DMS 273 (cell line): ENCODE measurements at regions not wholly inside any gene's neighbourhood (a gene's known extent, or its start where the extent isn't known, plus 50 kb on each side); places are given as distances from the start of the nearest gene placed in this dataset.

Experiments
- DNase-seq: peaks from one replicate; lab custom pipeline; 2025; ENCODE audit not compliant: unreplicated experiment; lab: John Stamatoyannopoulos, UW

DNA sequence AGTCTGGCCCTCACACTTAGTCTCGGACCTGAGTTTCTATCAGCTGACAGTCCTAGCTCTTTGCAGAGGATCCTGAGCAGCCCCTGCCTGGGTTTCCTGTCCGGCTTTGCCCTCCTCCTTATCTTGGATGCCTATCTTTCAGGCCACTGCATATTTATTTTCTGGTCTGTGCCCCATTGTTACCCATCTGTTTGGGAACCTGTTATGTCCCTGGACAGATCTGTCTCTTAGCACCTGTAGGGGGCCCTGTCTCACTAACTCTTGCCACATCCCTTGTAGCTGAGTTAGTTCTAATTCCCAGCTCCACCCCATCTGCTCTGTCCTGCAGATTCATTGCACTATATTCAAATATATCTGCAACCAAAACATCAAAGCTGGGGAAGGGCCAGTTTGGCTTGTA lies 514.9 kb upstream of the LCORL start:
- DNase-seq: no peak

DNA sequence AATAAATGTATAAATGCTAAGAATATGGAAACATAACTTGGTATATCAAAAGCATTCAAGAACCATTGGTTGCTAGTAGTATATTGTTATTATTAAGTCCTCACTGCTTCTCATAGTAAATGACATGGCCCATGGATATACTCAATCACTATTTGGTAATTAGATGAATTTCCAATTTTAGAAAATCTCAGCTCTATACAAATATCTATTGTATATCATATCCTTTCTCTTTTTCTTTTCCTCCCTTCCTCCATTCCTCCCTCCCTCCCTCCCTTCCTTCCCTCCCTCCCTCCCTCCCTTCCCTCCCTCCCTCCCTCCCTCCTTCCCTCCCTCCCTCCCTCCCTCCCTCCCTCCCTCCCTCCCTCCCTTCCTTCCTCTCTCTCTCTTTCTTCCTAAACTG lies 514.4 kb upstream of the LCORL start:
- no peak for DNase-seq

DNA sequence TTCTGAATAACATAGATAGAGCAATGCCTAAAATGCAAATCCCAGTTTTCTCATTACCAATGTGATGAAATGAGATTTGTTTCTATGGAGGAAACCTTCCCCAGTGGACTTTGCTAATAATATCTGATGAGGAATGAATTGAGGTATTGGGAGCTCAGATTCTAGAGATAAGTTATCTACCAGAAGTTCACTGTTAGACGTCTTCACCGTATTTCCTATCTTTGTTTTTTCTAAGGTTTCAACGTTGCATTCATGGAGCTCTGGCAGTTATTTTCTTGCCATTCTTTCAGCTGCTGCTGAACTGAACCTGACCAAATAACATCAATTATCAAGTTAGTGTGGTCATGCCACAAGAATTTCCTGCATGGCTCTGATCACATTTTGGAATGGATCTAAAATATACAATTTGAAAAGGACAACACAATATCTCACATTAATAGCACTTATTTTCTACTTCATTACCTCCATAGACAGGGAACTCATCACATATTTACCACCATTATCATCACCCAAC lies 511.8 kb upstream of the LCORL start:
- no peak for DNase-seq

DNA sequence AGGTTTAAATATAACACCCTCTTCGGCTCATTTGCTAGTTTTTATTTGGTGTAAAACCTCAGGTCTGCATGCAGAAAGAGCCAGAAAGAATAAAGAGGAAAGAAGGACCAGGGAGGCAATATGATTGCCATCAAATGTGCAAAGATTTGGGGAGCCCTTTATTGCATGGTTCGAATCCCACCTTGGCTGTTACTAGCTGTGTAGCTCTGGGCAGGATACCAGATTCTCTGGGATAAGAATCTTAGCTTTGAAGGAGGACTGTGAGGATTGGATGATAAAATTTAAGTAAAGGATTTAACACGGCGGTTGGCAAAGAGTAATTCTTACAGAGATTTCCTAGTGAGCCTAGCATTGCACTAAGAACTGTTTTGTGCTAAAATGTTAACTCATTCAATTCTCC lies 510.2 kb upstream of the LCORL start:
- no peak for DNase-seq

DNA sequence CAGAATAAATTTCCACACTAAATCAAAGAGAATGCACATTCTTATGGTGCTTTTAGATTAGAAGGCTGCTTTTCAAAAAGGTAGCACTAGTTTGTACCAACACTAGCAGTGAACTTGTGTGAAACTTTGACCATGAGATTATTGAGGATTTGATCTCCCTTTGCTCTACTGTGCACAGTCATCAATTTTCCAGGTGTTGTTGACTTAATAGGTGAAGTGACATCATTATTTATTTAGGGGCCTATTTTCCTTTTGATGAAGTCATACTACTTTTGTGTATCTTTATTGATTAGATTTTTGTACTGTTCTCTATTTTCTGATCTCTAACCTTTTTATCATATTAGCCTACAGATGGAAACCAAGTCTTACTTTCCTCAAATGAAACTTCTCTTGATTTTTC lies 507.9 kb upstream of the LCORL start:
- DNase-seq: no peak

DNA sequence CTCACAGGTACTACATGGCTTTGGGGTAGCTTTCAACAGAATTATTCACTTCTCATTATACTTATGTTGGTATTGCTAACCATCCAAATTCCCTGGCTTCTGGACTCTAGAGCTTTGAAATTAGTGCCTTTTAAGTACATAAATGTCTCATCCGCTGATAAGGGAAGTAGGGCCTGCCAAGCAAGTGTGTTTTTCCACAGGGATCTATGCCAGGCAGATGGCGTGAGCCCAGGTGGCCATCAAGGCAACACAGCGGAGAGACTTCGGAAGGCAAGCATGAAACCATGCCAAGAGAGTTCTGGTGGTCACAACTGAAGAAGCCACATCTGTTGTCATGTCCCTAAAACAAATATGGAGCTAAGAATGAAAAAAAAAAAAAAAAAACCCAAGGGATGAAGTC lies 503.1 kb upstream of the LCORL start:
- peak; percentile 24 for DNase-seq

DNA sequence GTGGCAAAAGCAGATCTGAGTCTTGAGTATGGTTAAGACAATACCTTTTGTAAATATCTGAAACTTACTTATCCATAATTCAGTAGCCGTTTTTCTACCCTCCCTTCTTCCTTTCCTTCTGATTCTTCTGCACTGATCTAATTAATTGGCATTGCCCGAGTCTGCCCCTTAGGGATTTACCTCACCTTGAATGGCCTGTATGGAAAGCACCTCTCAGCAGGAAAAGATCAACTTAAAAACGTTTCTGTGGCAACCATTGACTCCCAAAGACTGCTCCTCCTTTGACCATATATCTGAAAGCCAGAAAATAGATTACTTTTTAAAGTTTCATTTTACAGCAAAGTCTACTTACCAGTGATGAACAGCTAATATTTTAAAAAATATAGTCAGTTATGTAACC lies 496.5 kb upstream of the LCORL start:
- DNase-seq: no peak

DNA sequence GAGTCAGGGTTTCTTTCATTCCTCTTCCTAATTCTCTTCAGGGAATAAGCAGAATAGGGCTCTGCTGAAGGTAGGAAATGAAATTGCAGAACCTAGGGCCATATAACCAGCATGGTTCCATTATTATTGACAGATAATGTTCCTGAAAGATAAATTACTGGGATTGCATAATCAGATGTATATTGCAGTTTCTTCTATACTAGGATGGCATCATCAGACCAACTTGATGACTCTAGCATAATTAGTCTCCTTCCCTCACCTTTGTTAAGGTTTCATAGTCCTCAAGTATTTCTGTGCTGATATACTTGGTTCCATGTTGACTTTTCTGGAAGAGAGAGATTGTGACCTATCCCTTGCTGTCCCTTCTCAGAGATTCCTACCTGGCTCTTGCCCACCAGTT lies 492.3 kb upstream of the LCORL start:
- DNase-seq: no peak

DNA sequence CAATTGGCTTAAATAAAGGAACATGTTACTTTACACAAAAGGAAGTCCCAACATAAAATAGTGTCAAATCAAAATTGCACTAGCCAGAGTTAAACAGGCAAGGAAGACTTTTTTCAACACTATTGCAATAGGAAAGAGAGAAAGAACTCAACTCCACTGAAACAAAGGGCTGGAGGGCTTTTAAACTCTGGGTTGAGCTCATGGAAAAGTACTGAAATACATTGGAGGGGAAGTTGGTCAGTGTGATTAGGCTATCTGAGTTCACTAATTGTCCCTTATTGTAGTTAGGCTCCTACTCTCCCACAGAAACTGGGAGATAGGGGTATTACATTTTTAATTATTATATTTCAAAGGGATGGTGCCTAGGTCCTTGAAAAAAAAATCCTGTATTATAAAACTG lies 491.2 kb upstream of the LCORL start:
- DNase-seq: no peak

DNA sequence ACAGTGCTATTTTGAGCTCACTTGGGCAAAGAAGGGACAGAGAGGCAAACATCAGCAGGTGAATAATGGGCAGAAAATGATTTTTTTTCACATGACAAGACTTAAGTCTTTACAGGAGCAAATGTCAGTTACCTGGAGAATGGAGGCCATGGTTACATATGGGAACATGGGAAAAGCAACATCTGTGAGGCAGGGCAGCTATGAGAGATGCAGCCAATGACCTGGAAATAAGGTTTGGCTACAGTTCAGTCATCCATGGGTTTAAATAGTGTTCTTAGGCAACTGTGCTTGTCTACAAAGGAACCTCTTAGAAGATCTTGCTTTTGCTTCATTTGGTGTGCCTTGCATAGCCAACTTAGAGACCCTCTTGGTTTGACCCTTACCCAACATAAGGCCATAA lies 490.2 kb upstream of the LCORL start:
- DNase-seq: no peak

DNA sequence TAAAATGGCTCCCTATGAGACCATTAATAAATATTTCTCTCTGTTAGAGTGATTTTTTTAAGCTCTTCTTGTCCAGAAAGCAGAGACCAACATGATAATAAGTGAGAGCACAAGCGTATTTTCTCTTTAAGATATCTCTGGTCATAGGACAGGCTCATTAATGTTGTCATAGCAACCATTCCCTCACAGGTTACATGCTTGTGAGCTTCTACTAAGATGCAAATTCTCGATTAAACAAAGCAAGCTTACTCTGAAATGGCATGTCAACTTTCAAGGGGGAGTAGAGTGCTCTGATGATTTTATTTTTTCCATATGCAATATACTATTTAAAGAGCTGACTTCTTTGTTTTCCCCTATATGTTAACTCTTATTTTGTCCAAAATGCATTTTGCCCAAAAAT lies 487.2 kb upstream of the LCORL start:
- peak; percentile 5 for DNase-seq

DNA sequence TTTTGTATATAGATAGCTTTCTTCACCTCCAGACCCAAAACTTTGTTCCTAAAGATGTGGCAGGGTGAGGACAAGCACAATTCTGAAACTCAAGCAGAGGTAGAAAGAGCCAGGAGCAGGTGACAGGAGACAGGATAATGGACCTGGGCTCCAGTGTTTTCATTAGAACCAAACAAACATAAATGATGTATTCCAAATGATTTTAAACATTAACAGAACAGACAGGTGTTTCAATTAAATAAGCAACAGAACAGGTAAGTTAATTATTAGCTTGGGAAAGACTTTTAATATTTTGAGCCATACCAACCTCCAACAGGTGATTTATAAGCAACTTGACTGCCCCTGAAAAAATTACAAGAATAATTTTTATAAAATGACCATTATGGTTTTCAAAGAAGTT lies 459.4 kb upstream of the LCORL start:
- DNase-seq: no peak

DNA sequence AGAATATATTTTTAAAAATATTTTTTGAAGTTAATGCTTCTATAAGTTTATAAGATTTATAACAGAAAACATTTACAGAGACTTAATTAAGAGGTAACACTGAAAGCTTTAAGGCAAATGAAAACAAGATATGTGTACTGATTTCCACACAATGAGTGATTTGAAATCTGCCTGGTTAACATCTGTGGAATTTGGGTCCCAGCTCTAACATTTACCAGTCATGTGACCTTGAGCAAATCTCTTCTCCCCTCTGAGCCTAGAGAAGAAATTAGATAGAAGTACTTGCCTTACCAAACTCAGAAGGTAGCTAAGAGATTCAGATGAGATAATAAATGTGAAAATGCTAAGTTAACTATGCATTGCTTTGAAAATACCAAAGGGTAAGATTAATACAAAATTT lies 458.8 kb upstream of the LCORL start:
- no peak for DNase-seq

DNA sequence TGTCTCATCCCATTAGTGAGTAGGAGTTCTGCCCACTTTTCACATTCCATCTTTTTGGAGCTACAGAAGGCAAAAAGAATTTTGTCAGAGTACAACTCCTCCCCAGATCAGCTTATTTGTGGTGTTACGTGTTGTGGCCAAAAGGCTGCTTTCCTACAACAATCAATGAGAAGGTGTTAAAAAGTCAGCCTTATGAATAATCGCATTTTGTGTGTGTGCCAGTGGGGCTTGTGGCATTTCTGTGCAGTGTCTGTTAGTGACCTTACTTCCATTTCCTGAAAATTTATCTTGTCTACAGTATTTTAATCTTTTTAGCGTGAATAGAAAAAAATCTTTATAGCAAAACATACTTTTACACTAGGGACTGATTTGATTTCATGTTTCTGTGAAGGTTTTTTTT lies 458.3 kb upstream of the LCORL start:
- DNase-seq: no peak

DNA sequence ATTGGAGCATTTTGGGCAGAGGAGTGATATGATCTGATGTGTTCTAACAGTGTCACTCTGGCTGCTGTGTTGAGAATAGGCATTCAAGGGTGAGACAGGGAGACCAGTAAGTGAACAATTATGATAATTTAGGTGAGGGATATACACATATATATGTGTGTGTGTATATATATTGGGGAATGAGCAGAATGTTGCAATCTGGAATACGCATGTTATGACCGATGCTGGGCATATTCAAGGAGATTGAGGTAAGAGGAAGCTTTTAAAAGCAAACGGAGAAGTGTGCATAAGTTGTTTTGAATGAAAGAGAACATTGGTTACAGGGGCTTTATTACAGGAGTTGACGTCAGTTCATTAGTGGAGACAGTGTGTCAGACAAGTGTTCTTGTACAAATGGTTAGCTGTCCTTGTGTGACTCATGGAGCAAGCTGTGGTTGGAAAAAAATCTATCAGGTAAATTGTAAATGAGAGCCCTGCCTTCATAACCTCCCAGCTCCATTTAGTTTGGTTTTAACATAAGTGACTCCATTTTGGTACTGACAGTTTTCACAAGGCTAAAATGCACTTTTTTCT lies 442.5 kb upstream of the LCORL start:
- no peak for DNase-seq

DNA sequence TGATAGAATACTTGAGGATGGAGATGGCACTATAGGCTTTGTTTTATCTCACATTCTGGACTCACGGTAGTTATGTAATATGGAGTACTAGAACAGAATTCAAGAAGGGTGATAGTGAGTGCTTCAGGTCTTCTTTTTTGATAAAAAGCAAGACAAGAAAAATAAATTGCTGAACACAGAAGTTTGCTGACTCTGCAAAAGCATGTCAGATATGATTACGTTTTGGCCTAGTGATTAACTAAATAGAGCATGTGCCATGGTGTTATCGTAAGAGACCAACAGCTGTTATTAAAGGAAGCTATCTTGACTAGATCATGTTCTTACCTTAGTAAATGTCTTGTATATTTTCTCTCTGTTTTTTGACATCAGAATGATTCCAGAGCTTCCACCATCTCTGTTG lies 436.9 kb upstream of the LCORL start:
- no peak for DNase-seq

DNA sequence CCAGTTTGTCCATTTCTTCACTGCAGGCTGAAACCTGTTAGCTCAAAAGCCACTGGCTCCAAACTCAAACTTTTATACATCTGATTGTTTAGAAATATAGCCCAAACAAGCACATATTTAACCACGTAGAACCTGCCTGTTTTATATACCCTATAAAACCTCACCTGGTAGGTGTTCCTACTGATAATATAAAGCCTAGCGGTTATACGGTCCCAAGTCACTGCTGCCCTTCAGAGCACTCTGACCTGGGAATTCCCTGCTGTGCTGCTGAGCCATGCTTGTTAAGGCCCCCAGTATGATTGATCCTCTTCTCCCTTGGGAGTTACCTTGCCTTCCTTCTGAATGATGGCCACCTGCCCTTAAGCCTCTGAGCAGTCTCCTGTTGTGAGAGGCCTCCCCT lies 432.8 kb upstream of the LCORL start:
- DNase-seq: no peak

DNA sequence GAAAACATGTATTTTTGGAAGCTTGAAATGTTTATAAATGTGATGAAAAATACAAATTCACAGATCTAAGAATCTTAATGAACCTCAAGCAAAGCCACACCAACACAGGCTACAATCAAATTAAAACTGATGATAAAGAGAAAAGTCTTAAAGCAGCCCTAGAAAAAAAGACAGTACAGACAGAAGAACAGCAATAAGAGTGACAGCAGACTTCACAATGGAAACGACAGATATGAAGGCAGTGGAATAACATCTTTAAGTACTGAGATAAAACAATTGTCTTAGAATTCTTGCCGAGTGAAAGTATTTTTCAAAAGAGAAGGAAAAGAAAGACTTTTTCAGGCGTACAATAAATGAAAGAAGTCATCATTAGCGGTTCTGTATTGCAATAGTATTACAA lies 423.6 kb upstream of the LCORL start:
- DNase-seq: no peak

DNA sequence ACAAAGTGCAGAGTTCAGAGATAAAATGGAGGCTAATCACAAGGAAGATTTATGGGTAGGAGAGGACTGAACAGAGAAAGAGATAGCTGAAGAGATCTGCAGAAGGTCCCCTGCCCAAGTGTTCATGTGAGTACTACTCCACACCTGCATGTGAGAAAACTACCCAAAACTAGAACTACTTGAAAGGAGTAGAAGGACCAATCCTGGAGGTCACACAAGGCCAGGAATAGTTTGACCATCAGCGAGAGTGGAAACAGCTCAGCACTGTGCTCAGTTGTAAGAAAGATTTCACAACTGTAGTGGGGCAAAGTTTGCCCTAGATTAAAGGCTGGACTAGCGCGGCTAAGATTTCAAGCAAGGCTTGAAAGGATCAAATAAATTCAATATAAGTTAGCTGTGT lies 422.7 kb upstream of the LCORL start:
- no peak for DNase-seq

DNA sequence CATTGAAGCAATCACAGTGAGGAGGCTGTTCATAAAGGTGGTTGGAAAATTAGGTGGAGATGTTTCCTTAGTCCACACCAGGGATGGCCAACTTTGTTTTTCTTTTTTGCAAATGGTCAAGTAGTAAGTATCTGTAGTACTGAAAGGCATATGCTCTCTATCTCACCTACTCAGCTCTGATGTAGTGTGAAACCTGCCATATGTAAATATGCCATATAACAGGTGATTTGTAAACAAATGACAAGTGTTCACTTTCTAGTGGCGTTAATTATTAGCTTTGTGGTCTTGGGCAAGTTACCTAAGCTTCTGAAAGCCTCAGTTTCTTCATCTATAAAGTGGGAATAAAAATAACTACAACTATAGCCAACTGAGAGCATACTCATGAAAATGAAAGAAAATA lies 421.4 kb upstream of the LCORL start:
- no peak for DNase-seq

DNA sequence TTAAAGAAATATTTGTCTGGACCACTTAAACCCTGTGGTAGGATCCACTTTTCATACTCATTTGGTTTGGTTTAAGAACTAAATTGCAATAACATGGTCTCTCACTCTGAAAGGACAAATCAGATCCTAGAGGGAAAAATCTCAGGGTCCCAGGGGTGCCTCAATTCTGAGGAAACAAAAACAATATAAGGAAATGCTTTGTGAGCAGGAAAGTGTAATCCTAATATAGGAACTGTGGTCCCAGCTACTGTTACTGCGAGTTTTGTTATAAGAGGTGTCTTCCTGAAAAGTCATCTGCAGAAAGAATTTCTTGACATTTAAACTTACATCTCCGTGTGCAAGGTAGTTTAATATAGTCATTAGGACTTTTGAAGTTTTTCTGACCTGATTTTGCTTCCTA lies 420.1 kb upstream of the LCORL start:
- no peak for DNase-seq

DNA sequence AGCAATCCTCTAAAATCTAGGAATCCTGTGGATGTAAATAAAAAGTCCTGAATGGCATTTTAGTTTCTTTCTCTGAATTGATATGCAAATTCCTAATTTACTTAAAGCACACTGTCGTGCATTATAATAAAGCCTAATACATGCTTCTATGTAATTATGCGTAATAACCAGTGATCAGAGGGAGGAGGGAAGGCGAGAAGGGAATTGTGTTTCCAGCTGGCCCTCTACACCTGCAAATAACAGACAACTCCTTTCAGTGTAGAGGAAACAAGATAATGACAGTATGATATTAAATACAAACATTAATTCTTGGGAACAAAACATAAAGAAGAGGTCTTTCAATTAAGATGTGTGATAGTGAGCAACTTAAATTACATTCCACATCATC lies 419.6 kb upstream of the LCORL start:
- no peak for DNase-seq

DNA sequence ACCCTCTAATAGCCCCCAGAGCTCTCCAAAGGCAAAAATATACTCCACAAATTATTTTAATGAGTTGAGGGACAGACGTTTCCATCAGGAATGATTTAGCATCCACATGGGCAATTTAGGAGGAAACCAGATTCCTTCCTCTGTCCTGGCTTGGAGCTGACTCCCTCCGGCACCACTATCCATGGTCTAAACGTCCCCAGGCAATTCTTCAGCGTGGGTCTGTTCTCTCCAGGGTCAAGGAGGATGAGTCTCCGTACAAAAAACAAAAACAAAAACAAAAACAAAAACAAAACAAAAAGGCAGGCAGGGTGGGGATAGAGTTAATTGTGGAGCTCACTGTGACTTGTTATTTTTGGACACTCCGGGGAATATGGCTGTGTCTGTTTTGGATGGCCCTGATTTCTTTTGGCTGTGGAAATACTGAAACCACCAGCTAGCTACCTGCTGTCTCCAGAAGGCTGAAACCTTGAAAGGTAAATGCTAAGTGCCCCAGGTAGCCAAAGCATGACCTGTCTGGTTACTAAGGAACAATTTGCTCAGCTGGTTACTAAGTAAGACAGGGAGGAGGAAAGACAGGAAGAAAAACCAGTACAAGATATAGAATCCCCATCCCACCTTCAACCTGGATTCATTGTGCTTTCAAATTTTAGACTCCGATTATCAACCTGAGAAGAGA lies 419.1 kb upstream of the LCORL start:
- no peak for DNase-seq
